Heart left ventricle (tissue), 16 donors: ENCODE measurements at regions not wholly inside any gene's neighbourhood (a gene's known extent, or its start where the extent isn't known, plus 50 kb on each side); places are given as distances from the start of the nearest gene placed in this dataset.

Source experiments
- ATAC-seq, 4 donors: fragments of 200-7000 bp; cut with Tn5 transposase; one replicate each; pipeline ENCODE4 v1.9.1; 2020 to 2022; ENCODE audit warnings: moderate library complexity in 4 of 4, mild to moderate bottlenecking in 3 of 4, moderate number of reproducible peaks in 1 of 4
- DNase-seq, 5 donors: peaks; one replicate each; pipeline ENCODE4 v3.0.0-alpha.2; 2020
- H3K27ac ChIP-seq, 12 donors: fragments of 200-600 bp; sonication (generic) in 4 of 12; one replicate each; pipeline versions ENCODE4 v1.5.0 to v1.8.0; 2016 to 2022; ENCODE audit warnings: mild to moderate bottlenecking in 2 of 12
- H3K27me3 ChIP-seq, 9 donors: fragments of 200-600 bp; sonication (generic) in 2 of 9; one replicate each; pipeline versions ENCODE4 v1.5.1 to v1.8.0; 2016 to 2022; ENCODE audit warnings: mild to moderate bottlenecking in 3 of 9
- H3K36me3 ChIP-seq, 9 donors: fragments of 200-600 bp; sonication (generic) in 2 of 9; one replicate each; pipeline versions ENCODE4 v1.5.0 to v1.8.0; 2018 to 2022; ENCODE audit warnings: mild to moderate bottlenecking in 2 of 9
- H3K4me1 ChIP-seq, 12 donors: fragments of 200-600 bp; sonication (generic) in 4 of 12; one replicate each; pipeline versions ENCODE4 v1.5.0 to v1.8.0; 2016 to 2022; ENCODE audit warnings: mild to moderate bottlenecking in 3 of 12
- H3K4me3 ChIP-seq, 12 donors: fragments of 200-600 bp; sonication (generic) in 4 of 12; one replicate each; pipeline versions ENCODE4 v1.5.0 to v1.8.0; 2017 to 2022; ENCODE audit warnings: mild to moderate bottlenecking in 9 of 12, moderate library complexity in 4 of 12
- H3K9me3 ChIP-seq, 12 donors: fragments of 200-600 bp; sonication (generic) in 4 of 12; one replicate each; pipeline versions ENCODE4 v1.5.0 to v1.8.0; 2016 to 2022; ENCODE audit warnings: mild to moderate bottlenecking in 1 of 12
- CTCF ChIP-seq, 12 donors: fragments of 200-600 bp; sonication (generic) in 4 of 12; IDR thresholded peaks; one replicate each; pipeline versions ENCODE4 v1.5.0 to v1.8.0; 2018 to 2022; ENCODE audit warnings: antibody characterized with exemption in 12 of 12, mild to moderate bottlenecking in 5 of 12
- POLR2A ChIP-seq, 2 donors: fragments of 450-650 bp; IDR thresholded peaks; one replicate each; pipeline ENCODE4 v1.6.1; 2017; ENCODE audit warnings: antibody characterized with exemption in 2 of 2, mild to moderate bottlenecking in 2 of 2, moderate library complexity in 2 of 2
- WGBS, 4 donors: extraction: QIAGEN DNeasy Blood & Tissue Kit in 2 of 4; methylation state at CpG; one replicate each; pipeline versions ENCODE4 v1.1.5 to v1.1.7; 2013 to 2018; 5-methylcytosine and 5-hydroxymethylcytosine counted together
- intact Hi-C, 10 donors: fragments of 100-400 bp; cut with DNase I; formaldehyde crosslinking; loops; one replicate each; pipeline versions ENCODE4 v1.11.1 to v1.14.2; 2022
- donor health status: ischemic (EF 13 %, LVEDD 7.1; RV severe dilation, severe dysfunction).
- donor health status: healthy with polysubstance abuse.
- donor health status: DM: no; HTN: yes; CAD: no.
- donor health status: DM: no; HTN: no; CAD: no.
- donor health status: ischemic (EF 25% LVEDD 6.9; RV normal size, moderate dysfunction).
- donor health status: ischemic (EF 25% LVEDD 5.7; RV mildly dilated, moderate dysfunction).
- donor health status: healthy.
- donor health status: DM: yes; HTN: yes; CAD: no.
- donor health status: ischemic (EF 35%, LVEDD 5.7; RV mildly dilated, moderate dysfunction).
- donor health status: nonischemic (EF 11% LVEDD 7.7; RV severe dilation, severe dysfunction).
- donor health status: DM: yes; HTN: yes; CAD: no.
- donor health status: PGD.
- donor health status: ischemic (EF 29% LVEDD 5.4; RV normal size, mild dysfunction).
- donor health status: nonischemic (EF 23%, LVEDD 6.1; RV moderate dilation, normal function).

GRCh38 chr6:4287811-4288244, 152.5 kb upstream of the ECI2 start:
- no peak overlapping the region for H3K27ac ChIP-seq
- no peak overlapping the region for H3K4me3 ChIP-seq
- DNase-seq (peak in 4 of 5 donors; percentile 27 to 66 (median 42)), ATAC-seq (peak in 3 of 4 donors; percentile 46 to 67 (median 64))
- intact Hi-C loops = no loop called here
- H3K9me3 ChIP-seq = no peaks in the 10 kb centered on the region
- no peaks in the 10 kb centered on the region for H3K27me3 ChIP-seq
- H3K36me3 ChIP-seq = no peaks in the 10 kb centered on the region
- peaks cover 0 to 11% (median 2%) of the 10 kb centered on the region in 12 donors for H3K4me1 ChIP-seq
- WGBS, 4 donors = 18 to 30% (median 25%) methylated on average over 11 of the region's 11 CpGs
- TF ChIP-seq CTCF (IDR thresholded peaks at IDR 0.05) = no peak
- no peak for TF ChIP-seq POLR2A (IDR thresholded peaks at IDR 0.05)

- DNase-seq = no peak
- Histone ChIP-seq H3K4me1 (peaks cover 0 to 11% (median 2%) of the 10 kb centered on the region in 12 donors), H3K36me3 (no peaks in the 10 kb centered on the region), H3K9me3 (no peaks in the 10 kb centered on the region), H3K4me3 (no peak overlapping the region), H3K27me3 (peaks cover 0 to 4% (median 0%) of the 10 kb centered on the region in 9 donors), H3K27ac (no peak overlapping the region)
- ATAC-seq = no peak
- intact Hi-C loops = no loop called here
- WGBS, 4 donors = 73 to 80% (median 74%) methylated on average over 7 of the region's 7 CpGs
- TF ChIP-seq POLR2A (IDR thresholded peaks at IDR 0.05) = no peak
- TF ChIP-seq CTCF (IDR thresholded peaks at IDR 0.05) = no peak
Observed at GRCh38 chr6:4287372-4287771, 152.0 kb upstream of the ECI2 start.

- WGBS, 4 donors = 77 to 90% (median 82%) methylated on average over 4 of the region's 4 CpGs
- ATAC-seq (no peak), DNase-seq (no peak)
- Histone ChIP-seq H3K36me3 (no peaks in the 10 kb centered on the region), H3K27ac (no peak overlapping the region), H3K4me3 (no peak overlapping the region), H3K9me3 (peaks cover 0 to 5% (median 0%) of the 10 kb centered on the region in 12 donors), H3K4me1 (peaks cover 0 to 20% (median 8%) of the 10 kb centered on the region in 12 donors), H3K27me3 (peaks cover 0 to 10% (median 0%) of the 10 kb centered on the region in 9 donors)
- TF ChIP-seq CTCF (IDR thresholded peaks at IDR 0.05) (no peak), POLR2A (IDR thresholded peaks at IDR 0.05) (no peak)
- intact Hi-C loops = no loop called here
Observed at GRCh38 chr6:4282926-4283325, 147.6 kb upstream of the ECI2 start.

- DNase-seq = peak in 4 of 5 donors; percentile 29 to 45 (median 42)
- intact Hi-C loops = no loop called here
- Histone ChIP-seq H3K4me1 (peaks cover 0 to 13% (median 6%) of the 10 kb centered on the region in 12 donors), H3K27me3 (peaks cover 0 to 10% (median 0%) of the 10 kb centered on the region in 9 donors), H3K4me3 (peak overlapping the region in 11 of 12 donors; percentile 4 to 55 (median 45)), H3K27ac (no peak overlapping the region), H3K36me3 (no peaks in the 10 kb centered on the region), H3K9me3 (peaks cover 0 to 5% (median 0%) of the 10 kb centered on the region in 12 donors)
- TF ChIP-seq CTCF (IDR thresholded peaks at IDR 0.05) (peak in 11 of 12 donors; percentile 22 to 63 (median 51)), POLR2A (IDR thresholded peaks at IDR 0.05) (no peak)
- 28 to 41% (median 34%) methylated on average over 37 to 46 of the region's 46 CpGs for WGBS, 4 donors
- peak in 3 of 4 donors; percentile 76 to 91 (median 83) for ATAC-seq
Observed at GRCh38 chr6:4281341-4282293, 146.2 kb upstream of the ECI2 start.
